Sigmoid colon (tissue), 4 donors: ENCODE measurements at regions not wholly inside any gene's neighbourhood (a gene's known extent, or its start where the extent isn't known, plus 50 kb on each side); places are given as distances from the start of the nearest gene placed in this dataset.

Source experiments
- CTCF ChIP-seq, 4 experiments: fragments of 450-650 bp in 3 of 4; fragments of 200-600 bp in 1 of 4; IDR thresholded peaks; one replicate each; pipeline ENCODE4 v1.5.1; 2016 to 2019; ENCODE audit warnings: antibody characterized with exemption in 4 of 4, mild to moderate bottlenecking in 3 of 4, moderate library complexity in 2 of 4
- EP300 ChIP-seq, 4 donors: sonication (generic); formaldehyde crosslinking; IDR thresholded peaks; one replicate each; pipeline ENCODE4 v1.6.1; 2017; ENCODE audit warnings: antibody characterized with exemption in 4 of 4
- POLR2A ChIP-seq, 2 donors: fragments of 450-650 bp; IDR thresholded peaks; one replicate each; pipeline ENCODE4 v1.6.1; 2016; ENCODE audit warnings: antibody characterized with exemption in 2 of 2, mild to moderate bottlenecking in 2 of 2, moderate library complexity in 2 of 2
- POLR2AphosphoS5 ChIP-seq, 4 donors: sonication (generic); formaldehyde crosslinking; IDR thresholded peaks; one replicate each; pipeline ENCODE4 v1.6.1; 2017; ENCODE audit warnings: antibody characterized with exemption in 4 of 4

- TF ChIP-seq CTCF (IDR thresholded peaks at IDR 0.05) (no peak), POLR2A (IDR thresholded peaks at IDR 0.05) (no peak), POLR2AphosphoS5 (IDR thresholded peaks at IDR 0.05) (no peak), EP300 (IDR thresholded peaks at IDR 0.05) (no peak)
These were observed 53.9 kb upstream of the TP63 start for GRCh38 chr3:189577050-189577951.
